Fibroblast of lung (primary cell): ENCODE measurements at regions not wholly inside any gene's neighbourhood (a gene's known extent, or its start where the extent isn't known, plus 50 kb on each side); places are given as distances from the start of the nearest gene placed in this dataset.

ENCODE experiments used
- CTCF ChIP-seq, 2 donors: IDR thresholded peaks in 1 of 2; conservative IDR thresholded peaks in 1 of 2; 1 replicate in 1 of 2; 2 replicates in 1 of 2; pipeline ENCODE4 v1.5.1; 2011 to 2012; ENCODE audit warnings: low read length in 2 of 2, control low read depth in 1 of 2, inconsistent platforms in 1 of 2, low read depth in 1 of 2, mild to moderate bottlenecking in 1 of 2
- EZH2 ChIP-seq: IDR thresholded peaks from 2 replicates; pipeline ENCODE4 v1.5.1; 2012; ENCODE audit warnings: low read length, control low read depth, mild to moderate bottlenecking; ENCODE audit errors: missing control alignments

DNA sequence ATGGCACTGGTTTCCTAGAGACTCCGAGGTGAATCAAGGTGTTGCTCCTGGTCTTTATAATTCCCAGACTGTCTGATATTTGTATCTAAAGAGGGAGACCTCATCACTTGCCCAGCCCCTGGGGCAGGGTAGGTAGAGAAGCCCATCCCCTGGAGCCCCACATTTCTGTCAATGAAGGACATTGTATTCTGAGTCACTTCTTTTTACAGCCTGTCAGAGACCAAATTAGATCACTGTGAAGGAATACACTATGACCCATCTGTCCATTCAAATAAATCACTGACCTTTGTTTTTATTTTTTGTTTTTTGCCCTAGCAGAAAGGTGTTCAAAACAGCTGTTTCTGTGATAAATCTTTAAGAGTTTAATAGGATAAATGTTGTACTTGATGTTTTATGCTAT is 67.9 kb upstream of the ANO6 start:
- no peak for TF ChIP-seq CTCF (conservative IDR thresholded peaks at IDR 0.05 in 1 of 2, IDR thresholded peaks at IDR 0.05 in 1 of 2; ENCODE audit: low read depth in 1 of 2, low read length in 2 of 2)
- TF ChIP-seq EZH2 = no peak
